Panc1 (cell line): ENCODE measurements at regions not wholly inside any gene's neighbourhood (a gene's known extent, or its start where the extent isn't known, plus 50 kb on each side); places are given as distances from the start of the nearest gene placed in this dataset.

ENCODE experiments used
- POLR2AphosphoS5 ChIP-seq: IDR thresholded peaks from 2 replicates; pipeline ENCODE4 v1.6.1; 2012; ENCODE audit warnings: mild to moderate bottlenecking, low read depth, low read length, moderate library complexity
- SIN3A ChIP-seq: IDR thresholded peaks from 2 replicates; pipeline ENCODE4 v1.6.1; 2012; ENCODE audit warnings: low read depth, mild to moderate bottlenecking, low read length, moderate library complexity, borderline replicate concordance; ENCODE audit not compliant: insufficient read depth
- TF ChIP-seq, protein P1 (sequence below): fragments of 450-650 bp; IDR thresholded peaks from 2 replicates; pipeline ENCODE4 v1.5.1; 2017; ENCODE audit warnings: mild to moderate bottlenecking

DNA sequence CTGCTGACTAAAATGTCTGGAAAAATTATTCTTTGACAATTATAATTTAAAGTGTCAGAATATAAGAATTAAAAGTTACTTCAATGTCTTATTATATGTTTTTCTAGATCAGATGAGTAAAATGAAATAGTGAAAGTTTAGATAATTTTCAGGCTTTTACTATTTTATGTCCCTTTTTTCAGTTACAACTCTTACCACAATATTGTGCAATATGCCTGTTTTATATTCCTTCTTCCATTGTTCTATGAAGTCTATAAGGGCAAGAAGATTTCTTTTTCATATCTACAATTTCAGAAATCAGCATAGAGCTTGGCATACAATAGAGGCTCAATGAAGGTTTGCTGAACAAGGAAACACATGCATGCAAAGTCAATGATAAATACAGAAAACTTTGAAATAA lies 401.2 kb upstream of the HTR1E start:
- TF ChIP-seq, protein P1, sequence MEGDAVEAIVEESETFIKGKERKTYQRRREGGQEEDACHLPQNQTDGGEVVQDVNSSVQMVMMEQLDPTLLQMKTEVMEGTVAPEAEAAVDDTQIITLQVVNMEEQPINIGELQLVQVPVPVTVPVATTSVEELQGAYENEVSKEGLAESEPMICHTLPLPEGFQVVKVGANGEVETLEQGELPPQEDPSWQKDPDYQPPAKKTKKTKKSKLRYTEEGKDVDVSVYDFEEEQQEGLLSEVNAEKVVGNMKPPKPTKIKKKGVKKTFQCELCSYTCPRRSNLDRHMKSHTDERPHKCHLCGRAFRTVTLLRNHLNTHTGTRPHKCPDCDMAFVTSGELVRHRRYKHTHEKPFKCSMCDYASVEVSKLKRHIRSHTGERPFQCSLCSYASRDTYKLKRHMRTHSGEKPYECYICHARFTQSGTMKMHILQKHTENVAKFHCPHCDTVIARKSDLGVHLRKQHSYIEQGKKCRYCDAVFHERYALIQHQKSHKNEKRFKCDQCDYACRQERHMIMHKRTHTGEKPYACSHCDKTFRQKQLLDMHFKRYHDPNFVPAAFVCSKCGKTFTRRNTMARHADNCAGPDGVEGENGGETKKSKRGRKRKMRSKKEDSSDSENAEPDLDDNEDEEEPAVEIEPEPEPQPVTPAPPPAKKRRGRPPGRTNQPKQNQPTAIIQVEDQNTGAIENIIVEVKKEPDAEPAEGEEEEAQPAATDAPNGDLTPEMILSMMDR: no peak
- TF ChIP-seq POLR2AphosphoS5: no peak
- TF ChIP-seq SIN3A: no peak
